ENCODE measurements at regions not wholly inside any gene's neighbourhood (a gene's known extent, or its start where the extent isn't known, plus 50 kb on each side); places are given as distances from the start of the nearest gene placed in this dataset.

GRCh38 chr1:232193451-232193783 lies 436.5 kb downstream of the SIPA1L2 start:
- no peaks in the 10 kb centered on the region; the same call in 1 of the 2 replicates for H3K4me1 ChIP-seq (ENCODE audit: insufficient read depth, low read length)
- no peak overlapping the region for H3K56ac ChIP-seq (ENCODE audit: insufficient read length, low read depth, low read length)
- Mint-ChIP-seq H3K4me3 (no peak overlapping the region), H3K9me3 (peaks cover 0 to 3% of the 10 kb centered on the region in 2 experiments; a peak in 3 of 5 replicates), H3K27ac (no peak overlapping the region), H3K36me3 (ENCODE audit: insufficient read depth in 1 of 3, low read depth in 3 of 3) (peaks cover 0 to 43% (median 26%) of the 10 kb centered on the region in 3 experiments; a peak in 5 of 7 replicates), H3K4me1 (peaks cover 8 to 16% of the 10 kb centered on the region in 2 experiments), H3K27me3 (ENCODE audit: low read depth) (no peaks in the 10 kb centered on the region)
- no peak overlapping the region for H4K91ac ChIP-seq (ENCODE audit: insufficient read length, low read depth, low read length)
- no peak overlapping the region for H2BK20ac ChIP-seq (ENCODE audit: low read depth, low read length, poor library complexity, severe bottlenecking)
- H3K27ac ChIP-seq (ENCODE audit: insufficient read length, low read depth, low read length), result no peak overlapping the region
- no peak overlapping the region for H3K14ac ChIP-seq (ENCODE audit: insufficient read depth, low read length)
- no peaks in the 10 kb centered on the region for H3K79me2 ChIP-seq (ENCODE audit: insufficient read depth, low read length)
- H3K23ac ChIP-seq (ENCODE audit: insufficient read length, low read depth, low read length), result no peak overlapping the region
- H3K4me2 ChIP-seq (ENCODE audit: insufficient read depth, insufficient read length, low read length), result no peak overlapping the region
- no peaks in the 10 kb centered on the region for H3K79me1 ChIP-seq (ENCODE audit: insufficient read depth, low read depth, low read length, poor library complexity, severe bottlenecking)
- no peaks in the 10 kb centered on the region for H3K9me3 ChIP-seq (ENCODE audit: control insufficient read depth, low read depth, low read length)
- H2BK120ac ChIP-seq (ENCODE audit: low read depth, low read length, poor library complexity, severe bottlenecking), result no peak overlapping the region
- H3K9ac ChIP-seq (ENCODE audit: extremely low read depth, insufficient read length, low read length), result no peak overlapping the region
- no peak overlapping the region for H2BK5ac ChIP-seq (ENCODE audit: insufficient read length, low read length)
- peaks cover 2% of the 10 kb centered on the region for H4K20me1 ChIP-seq (ENCODE audit: control insufficient read depth, insufficient read depth, insufficient read length)
- no peak overlapping the region for H2AK5ac ChIP-seq (ENCODE audit: insufficient read length, low read length)
- no peak overlapping the region for H3K18ac ChIP-seq (ENCODE audit: insufficient read length, low read depth, low read length)
- H3K23me2 ChIP-seq (ENCODE audit: insufficient read length, low read depth, low read length, poor library complexity, severe bottlenecking), result no peaks in the 10 kb centered on the region
- no peak overlapping the region for H4K5ac ChIP-seq (ENCODE audit: insufficient read length, low read depth, low read length)
- no peak overlapping the region for H3K4ac ChIP-seq (ENCODE audit: low read depth, low read length)
- no peak overlapping the region for H2AFZ ChIP-seq (ENCODE audit: low read length)
- no peak overlapping the region for H4K8ac ChIP-seq (replicated peaks; ENCODE audit: insufficient read length, low read depth, low read length)
- H2BK12ac ChIP-seq (ENCODE audit: insufficient read length, low read depth, low read length), result no peak overlapping the region
- H3T11ph ChIP-seq (ENCODE audit: low read length), result no peak overlapping the region
- TF ChIP-seq CTCF (conservative IDR thresholded peaks at IDR 0.05), result no peak
- H2BK15ac ChIP-seq (ENCODE audit: low read depth, low read length), result no peak overlapping the region
- H3K27me3 ChIP-seq (ENCODE audit: insufficient read depth, low read length), result no peaks in the 10 kb centered on the region; the same call in 1 of the 2 replicates
- no peak for DNase-seq
